ENCODE measurements at regions not wholly inside any gene's neighbourhood (a gene's known extent, or its start where the extent isn't known, plus 50 kb on each side); places are given as distances from the start of the nearest gene placed in this dataset.
"Not testable (repeated sequence)": the region's sequence is repeated elsewhere in the genome, so short reads cannot be mapped to it uniquely, and the experiment has no call there.

GRCh38 chr17:21613071-21613429 lies 79.3 kb upstream of the KCNJ18 start:
- TF ChIP-seq, protein P1, sequence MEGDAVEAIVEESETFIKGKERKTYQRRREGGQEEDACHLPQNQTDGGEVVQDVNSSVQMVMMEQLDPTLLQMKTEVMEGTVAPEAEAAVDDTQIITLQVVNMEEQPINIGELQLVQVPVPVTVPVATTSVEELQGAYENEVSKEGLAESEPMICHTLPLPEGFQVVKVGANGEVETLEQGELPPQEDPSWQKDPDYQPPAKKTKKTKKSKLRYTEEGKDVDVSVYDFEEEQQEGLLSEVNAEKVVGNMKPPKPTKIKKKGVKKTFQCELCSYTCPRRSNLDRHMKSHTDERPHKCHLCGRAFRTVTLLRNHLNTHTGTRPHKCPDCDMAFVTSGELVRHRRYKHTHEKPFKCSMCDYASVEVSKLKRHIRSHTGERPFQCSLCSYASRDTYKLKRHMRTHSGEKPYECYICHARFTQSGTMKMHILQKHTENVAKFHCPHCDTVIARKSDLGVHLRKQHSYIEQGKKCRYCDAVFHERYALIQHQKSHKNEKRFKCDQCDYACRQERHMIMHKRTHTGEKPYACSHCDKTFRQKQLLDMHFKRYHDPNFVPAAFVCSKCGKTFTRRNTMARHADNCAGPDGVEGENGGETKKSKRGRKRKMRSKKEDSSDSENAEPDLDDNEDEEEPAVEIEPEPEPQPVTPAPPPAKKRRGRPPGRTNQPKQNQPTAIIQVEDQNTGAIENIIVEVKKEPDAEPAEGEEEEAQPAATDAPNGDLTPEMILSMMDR (IDR thresholded peaks at IDR 0.05), result no peak
- intact Hi-C loops (cut with micrococcal nuclease), result no loop called here
- H3K27me3 Mint-ChIP-seq (ENCODE audit: low read depth in 2 of 2), result peaks cover 5 to 32% of the 10 kb centered on the region in 2 donors

GRCh38 chr17:21626987-21627386 lies 65.3 kb upstream of the KCNJ18 start:
- H3K9me3 Mint-ChIP-seq; H3K27ac Mint-ChIP-seq; H3K27me3 ChIP-seq (ENCODE audit: control insufficient read depth, insufficient read depth, low read length); ATAC-seq; H3K4me1 ChIP-seq (ENCODE audit: control insufficient read depth, insufficient read depth, low read length); H3K36me3 ChIP-seq (ENCODE audit: control insufficient read depth, insufficient read depth, low read length); H3K4me3 ChIP-seq (ENCODE audit: low read length); H3K9me3 ChIP-seq (ENCODE audit: control insufficient read depth, insufficient read depth, low read length); H3K27ac ChIP-seq (ENCODE audit: low read length); H3K4me1 Mint-ChIP-seq; intact Hi-C loops (cut with micrococcal nuclease); H3K36me3 Mint-ChIP-seq; DNase-seq; H3K4me3 Mint-ChIP-seq; H3K27me3 Mint-ChIP-seq (ENCODE audit: low read depth in 2 of 2): not testable (repeated sequence)
- 82% methylated on average over 2 of the region's 3 CpGs for WGBS (ENCODE audit: insufficient coverage)

More at GRCh38 chr17:21613071-21613429, 79.3 kb upstream of the KCNJ18 start:
- no peak overlapping the region for H3K27ac Mint-ChIP-seq
- Histone ChIP-seq H3K4me1 (ENCODE audit: control insufficient read depth, insufficient read depth, low read length) (no peaks in the 10 kb centered on the region), H3K27me3 (ENCODE audit: control insufficient read depth, insufficient read depth, low read length) (no peaks in the 10 kb centered on the region), H3K4me3 (ENCODE audit: low read length) (no peak overlapping the region), H3K36me3 (ENCODE audit: control insufficient read depth, insufficient read depth, low read length) (no peaks in the 10 kb centered on the region), H3K9me3 (ENCODE audit: control insufficient read depth, insufficient read depth, low read length) (no peaks in the 10 kb centered on the region), H3K27ac (ENCODE audit: low read length) (no peak overlapping the region)
- no peaks in the 10 kb centered on the region for H3K9me3 Mint-ChIP-seq
- DNase-seq (no peak), ATAC-seq (no peak)
- H3K4me1 Mint-ChIP-seq, result no peaks in the 10 kb centered on the region
- no peaks in the 10 kb centered on the region for H3K36me3 Mint-ChIP-seq
- 87% methylated on average over 8 of the region's 8 CpGs for whole genome bisulfite sequencing (ENCODE audit: insufficient coverage)
- no peak overlapping the region for H3K4me3 Mint-ChIP-seq

Measured in natural killer cell (primary cell).